ENCODE measurements at regions not wholly inside any gene's neighbourhood (a gene's known extent, or its start where the extent isn't known, plus 50 kb on each side); places are given as distances from the start of the nearest gene placed in this dataset.

DNA sequence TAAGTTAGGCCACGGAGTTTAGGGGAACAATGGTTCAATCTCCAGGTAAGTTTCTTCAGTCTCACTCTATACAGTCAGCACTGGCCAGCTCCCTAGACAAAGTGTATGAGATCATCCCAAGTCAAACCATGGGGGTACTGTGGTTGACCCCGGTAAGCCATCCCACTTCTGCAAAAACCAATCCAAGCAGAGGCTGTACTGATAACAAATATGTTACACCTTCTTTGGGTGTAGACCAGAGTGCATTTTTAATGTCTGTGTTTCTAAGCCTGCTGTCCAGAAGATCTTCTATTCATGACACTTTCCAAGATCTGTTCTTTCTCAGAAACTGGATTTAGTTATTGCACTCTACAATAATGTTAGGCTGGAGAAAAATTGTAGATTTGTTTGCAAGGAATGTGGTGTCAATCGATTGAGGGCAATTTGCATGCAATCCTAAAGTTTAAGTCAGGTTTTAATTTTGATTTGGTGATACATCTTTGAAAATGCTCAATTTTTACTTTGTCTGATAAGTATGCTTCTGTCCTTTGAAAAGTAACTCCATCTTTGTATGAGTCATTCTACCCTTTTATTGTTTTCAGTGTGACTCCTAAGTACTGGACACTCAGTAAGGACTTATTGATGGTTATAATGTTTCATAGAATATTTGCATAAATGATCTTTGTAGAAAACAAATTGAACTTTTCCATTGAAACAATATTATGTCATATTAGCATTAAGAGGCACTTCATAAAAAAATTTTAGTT, 152.4 kb downstream of the HLX start:
- TF ChIP-seq, protein P1, sequence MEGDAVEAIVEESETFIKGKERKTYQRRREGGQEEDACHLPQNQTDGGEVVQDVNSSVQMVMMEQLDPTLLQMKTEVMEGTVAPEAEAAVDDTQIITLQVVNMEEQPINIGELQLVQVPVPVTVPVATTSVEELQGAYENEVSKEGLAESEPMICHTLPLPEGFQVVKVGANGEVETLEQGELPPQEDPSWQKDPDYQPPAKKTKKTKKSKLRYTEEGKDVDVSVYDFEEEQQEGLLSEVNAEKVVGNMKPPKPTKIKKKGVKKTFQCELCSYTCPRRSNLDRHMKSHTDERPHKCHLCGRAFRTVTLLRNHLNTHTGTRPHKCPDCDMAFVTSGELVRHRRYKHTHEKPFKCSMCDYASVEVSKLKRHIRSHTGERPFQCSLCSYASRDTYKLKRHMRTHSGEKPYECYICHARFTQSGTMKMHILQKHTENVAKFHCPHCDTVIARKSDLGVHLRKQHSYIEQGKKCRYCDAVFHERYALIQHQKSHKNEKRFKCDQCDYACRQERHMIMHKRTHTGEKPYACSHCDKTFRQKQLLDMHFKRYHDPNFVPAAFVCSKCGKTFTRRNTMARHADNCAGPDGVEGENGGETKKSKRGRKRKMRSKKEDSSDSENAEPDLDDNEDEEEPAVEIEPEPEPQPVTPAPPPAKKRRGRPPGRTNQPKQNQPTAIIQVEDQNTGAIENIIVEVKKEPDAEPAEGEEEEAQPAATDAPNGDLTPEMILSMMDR (IDR thresholded peaks at IDR 0.05; ENCODE audit: insufficient read depth, low read depth, low read length), result no peak
- DNase-seq (ENCODE audit: low read depth), result no peak
- H3K4me3 ChIP-seq (ENCODE audit: low read depth, low read length), result no peak overlapping the region

DNA sequence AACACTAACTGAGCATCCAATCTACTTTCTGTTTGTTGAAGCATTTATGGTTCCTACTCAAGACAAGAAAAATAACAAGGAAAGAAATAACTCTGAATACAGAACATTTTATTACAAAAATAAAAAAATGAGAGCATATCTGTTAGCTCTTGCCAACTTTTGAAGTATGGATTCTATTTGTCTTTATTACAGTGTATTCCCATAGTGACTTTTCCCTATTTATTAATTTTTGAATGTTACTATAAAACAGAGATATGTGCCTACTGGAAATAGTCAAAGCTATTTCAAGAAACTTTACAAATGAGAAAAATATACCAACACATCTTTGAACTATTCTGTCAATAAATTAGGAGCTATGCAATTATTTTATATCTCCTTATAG, 153.0 kb downstream of the HLX start:
- DNase-seq (ENCODE audit: low read depth), result no peak

DNA sequence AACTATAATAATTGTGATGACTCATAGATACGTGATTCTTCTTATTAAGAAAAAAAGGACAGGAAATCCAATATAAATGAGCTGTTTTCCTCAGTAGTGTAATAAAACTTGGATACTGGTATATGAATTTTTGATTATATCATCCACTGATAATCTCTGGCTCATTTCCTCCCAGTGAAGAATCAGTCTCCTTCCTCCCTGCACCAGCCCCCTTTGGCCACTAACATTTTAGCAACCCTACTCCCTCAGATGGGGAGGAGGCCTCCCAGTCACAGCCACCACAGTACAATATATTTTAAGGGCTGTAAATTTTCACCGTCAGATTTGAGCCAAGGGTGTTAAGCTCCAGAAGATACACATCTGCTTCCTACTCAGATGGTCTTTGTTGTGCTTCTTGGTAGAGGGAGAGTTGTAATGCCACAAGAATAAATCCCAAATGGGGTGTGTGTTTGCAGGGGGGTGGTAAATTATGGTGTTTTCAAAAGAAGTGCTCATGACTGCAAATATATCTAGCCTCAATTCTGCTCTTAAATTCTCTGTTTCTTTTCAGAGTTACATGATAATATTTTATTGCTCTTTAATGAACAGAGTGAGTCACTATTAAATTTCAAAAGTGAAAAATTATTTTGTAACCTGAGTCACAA, 153.5 kb downstream of the HLX start:
- H3K4me3 ChIP-seq (ENCODE audit: low read depth, low read length), result no peak overlapping the region
- TF ChIP-seq, protein P1 (IDR thresholded peaks at IDR 0.05; ENCODE audit: insufficient read depth, low read depth, low read length), result no peak
- DNase-seq (ENCODE audit: low read depth), result peak; percentile 25

More for the DNA sequence above, 153.0 kb downstream of the HLX start:
- TF ChIP-seq, protein P1 (IDR thresholded peaks at IDR 0.05; ENCODE audit: insufficient read depth, low read depth, low read length), result no peak
- H3K4me3 ChIP-seq (ENCODE audit: low read depth, low read length), result no peak overlapping the region

DNA sequence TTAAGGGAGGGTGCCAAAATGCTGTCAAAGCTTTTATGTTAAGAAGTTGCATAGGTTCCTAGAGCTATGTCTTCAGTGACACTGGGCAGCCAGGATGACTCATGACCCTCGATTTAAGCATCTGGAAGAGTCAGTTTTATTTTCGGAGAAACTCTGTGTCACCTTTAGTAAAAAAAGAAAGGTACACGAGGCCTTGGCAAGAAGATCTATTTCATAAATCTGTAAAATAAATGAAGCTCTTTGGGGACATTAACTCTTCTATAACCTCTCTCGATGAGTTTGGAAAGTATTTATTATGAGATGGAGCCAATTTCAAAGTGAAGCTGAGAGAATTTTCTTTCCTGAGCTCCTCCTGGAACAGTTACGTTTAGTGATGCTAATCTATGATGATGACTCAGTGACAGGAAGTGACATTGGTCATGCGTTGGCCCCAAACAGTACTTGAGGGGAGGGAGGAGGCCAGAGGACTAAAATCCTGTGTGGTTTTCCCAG, 156.5 kb downstream of the HLX start:
- TF ChIP-seq, protein P1 (IDR thresholded peaks at IDR 0.05; ENCODE audit: insufficient read depth, low read depth, low read length), result no peak
- DNase-seq (ENCODE audit: low read depth), result peak; percentile 60
- no peak overlapping the region for H3K4me3 ChIP-seq (ENCODE audit: low read depth, low read length)

DNA sequence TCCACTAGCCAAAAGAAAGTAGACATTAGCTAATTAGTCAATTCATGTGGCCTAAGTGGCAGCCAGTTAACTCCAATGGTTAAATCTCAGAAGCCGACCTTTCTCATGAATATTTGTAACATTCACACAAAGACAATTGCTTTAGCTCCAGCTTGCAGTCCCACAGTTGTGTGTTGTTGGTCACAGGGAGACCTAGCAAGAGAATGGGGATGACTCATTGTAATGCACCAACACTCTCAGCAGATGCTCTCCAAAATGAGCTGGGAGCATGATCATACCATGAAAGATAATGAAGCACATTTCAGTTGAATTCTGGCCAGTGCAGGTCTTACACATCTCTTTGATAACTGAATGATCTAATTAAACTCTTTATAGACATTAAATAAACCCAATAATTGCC, 160.4 kb downstream of the HLX start:
- TF ChIP-seq, protein P1 (IDR thresholded peaks at IDR 0.05; ENCODE audit: insufficient read depth, low read depth, low read length), result no peak
- H3K4me3 ChIP-seq (ENCODE audit: low read depth, low read length), result no peak overlapping the region
- DNase-seq (ENCODE audit: low read depth), result peak; percentile 46

DNA sequence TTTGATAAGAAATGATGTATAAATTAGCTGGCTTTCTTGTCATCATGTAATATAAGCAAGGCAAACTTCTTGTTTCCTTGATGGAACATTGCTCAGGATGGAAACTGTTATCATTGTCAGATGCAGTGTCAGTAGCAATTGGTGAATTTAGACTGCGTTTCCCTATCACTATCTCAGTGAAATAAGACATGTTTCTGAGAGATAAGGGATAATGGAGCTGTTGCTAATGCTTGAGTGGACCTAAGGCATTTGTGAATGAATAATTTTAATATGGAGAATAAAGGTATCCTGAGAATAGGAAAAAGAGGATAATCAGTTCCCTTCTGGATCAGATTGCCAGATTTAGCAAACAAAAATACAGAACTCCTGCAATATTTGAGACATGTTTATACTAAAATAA, 160.9 kb downstream of the HLX start:
- H3K4me3 ChIP-seq (ENCODE audit: low read depth, low read length), result no peak overlapping the region
- TF ChIP-seq, protein P1 (IDR thresholded peaks at IDR 0.05; ENCODE audit: insufficient read depth, low read depth, low read length), result no peak
- DNase-seq (ENCODE audit: low read depth), result no peak
